ENCODE measurements at regions not wholly inside any gene's neighbourhood (a gene's known extent, or its start where the extent isn't known, plus 50 kb on each side); places are given as distances from the start of the nearest gene placed in this dataset.

DNA sequence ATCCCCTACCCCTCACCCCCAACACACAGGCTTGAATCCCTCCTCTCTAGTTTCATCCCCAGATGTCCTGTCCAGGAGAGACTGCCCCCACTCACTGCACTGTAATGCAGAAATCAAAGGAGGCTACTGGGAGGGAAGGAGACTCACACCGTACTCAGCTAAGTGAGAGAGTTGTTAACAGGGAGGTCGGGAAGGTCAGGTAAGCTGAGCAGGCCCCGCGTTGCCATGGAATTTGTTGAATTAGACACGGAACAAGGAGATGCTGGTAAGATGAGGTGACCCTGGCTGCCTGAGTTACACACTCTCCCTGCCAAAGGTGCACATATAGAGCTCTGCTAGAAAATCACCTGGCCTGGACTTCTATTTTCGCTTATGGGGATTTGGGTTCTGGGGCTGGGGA is 197.9 kb downstream of the NXPE2 start:
- DNase-seq (ENCODE audit: low spot score), result no peak

GRCh38 chr11:114877976-114878375 is 199.6 kb downstream of the NXPE2 start:
- DNase-seq (ENCODE audit: low spot score), result no peak

GRCh38 chr11:114880442-114880841 is 202.1 kb downstream of the NXPE2 start:
- no peak for DNase-seq (ENCODE audit: low spot score)

- DNase-seq (ENCODE audit: low spot score), result no peak
These were observed 205.1 kb downstream of the NXPE2 start for GRCh38 chr11:114883472-114883871.

- no peak for DNase-seq (ENCODE audit: low spot score)
These were observed 208.4 kb downstream of the NXPE2 start for GRCh38 chr11:114886644-114887265.

GRCh38 chr11:114889594-114890011 is 211.3 kb downstream of the NXPE2 start:
- DNase-seq (ENCODE audit: low spot score), result no peak

GRCh38 chr11:114890038-114890437 is 211.7 kb downstream of the NXPE2 start:
- DNase-seq (ENCODE audit: low spot score), result no peak

- DNase-seq (ENCODE audit: low spot score), result no peak
These were observed 213.6 kb downstream of the NXPE2 start for GRCh38 chr11:114891911-114892310.

GRCh38 chr11:114892381-114893197 is 214.3 kb downstream of the NXPE2 start:
- no peak for DNase-seq (ENCODE audit: low spot score)

GRCh38 chr11:114893329-114893728 is 215.0 kb downstream of the NXPE2 start:
- DNase-seq (ENCODE audit: low spot score), result no peak

- no peak for DNase-seq (ENCODE audit: low spot score)
These were observed 218.3 kb downstream of the NXPE2 start for GRCh38 chr11:114896594-114896993.

- DNase-seq (ENCODE audit: low spot score), result no peak
These were observed 231.5 kb downstream of the NXPE2 start for GRCh38 chr11:114909866-114910265.

GRCh38 chr11:114912826-114913225 is 234.5 kb downstream of the NXPE2 start:
- no peak for DNase-seq (ENCODE audit: low spot score)

DNA sequence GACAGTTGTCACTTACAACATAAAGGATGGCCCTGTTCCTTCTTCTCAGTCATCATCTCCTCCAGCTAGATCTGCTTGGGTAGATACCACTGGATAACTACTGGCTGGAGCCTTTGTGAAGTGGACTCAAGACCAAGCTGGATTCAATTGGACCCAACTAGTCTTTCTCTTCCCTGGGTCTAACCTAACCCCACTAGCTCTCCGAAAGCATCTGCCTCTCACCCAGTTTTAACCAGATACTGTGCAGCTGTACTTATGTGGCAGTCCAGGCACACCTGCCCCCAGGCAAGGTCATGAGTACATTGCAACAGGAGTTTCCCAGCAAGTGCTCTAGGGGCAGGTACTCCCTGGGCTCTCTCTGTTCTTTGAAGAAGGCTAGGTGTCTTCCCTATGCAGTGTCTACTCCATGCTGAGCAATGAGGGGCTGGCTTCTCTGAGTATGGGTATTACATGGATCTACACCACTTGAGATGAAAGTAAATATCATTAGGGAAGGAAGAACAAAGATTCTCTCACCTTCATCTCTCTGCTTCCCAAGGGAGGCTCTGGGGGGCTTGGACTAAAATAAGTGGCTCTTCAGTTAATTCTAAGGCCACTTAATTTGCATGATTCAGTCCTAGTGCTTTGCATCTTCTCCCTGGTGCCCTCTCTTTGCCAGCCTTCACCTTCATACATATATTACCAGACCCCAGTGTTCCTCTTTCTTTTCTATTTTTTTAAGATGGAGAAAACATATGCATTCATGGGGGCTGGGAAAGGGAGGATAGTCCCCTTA is 236.1 kb downstream of the NXPE2 start:
- DNase-seq (ENCODE audit: low spot score), result no peak

- DNase-seq (ENCODE audit: low spot score), result no peak
These were observed 237.8 kb downstream of the NXPE2 start for GRCh38 chr11:114915871-114916805.

DNA sequence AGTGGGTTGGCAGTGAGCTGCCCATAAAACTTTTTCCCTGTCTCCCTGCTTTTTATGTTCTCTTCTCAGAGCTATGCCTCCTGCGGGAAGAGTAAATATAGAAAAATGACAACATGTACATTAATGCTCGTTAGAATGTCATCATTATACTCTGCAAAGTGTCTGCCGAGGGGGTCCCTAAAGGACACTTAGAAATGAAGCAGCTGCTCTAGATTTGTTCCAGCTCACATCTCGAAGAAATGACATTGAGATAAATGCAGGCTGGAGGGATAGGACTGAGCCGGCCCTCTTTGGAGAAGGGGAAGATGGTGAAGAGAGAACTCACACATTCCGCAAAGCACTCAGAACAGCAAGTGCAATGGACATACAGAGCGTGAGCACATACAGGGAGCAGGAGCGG is 240.0 kb downstream of the NXPE2 start:
- DNase-seq (ENCODE audit: low spot score), result no peak

GRCh38 chr11:114921697-114922096 is 243.4 kb downstream of the NXPE2 start:
- no peak for DNase-seq (ENCODE audit: low spot score)

DNA sequence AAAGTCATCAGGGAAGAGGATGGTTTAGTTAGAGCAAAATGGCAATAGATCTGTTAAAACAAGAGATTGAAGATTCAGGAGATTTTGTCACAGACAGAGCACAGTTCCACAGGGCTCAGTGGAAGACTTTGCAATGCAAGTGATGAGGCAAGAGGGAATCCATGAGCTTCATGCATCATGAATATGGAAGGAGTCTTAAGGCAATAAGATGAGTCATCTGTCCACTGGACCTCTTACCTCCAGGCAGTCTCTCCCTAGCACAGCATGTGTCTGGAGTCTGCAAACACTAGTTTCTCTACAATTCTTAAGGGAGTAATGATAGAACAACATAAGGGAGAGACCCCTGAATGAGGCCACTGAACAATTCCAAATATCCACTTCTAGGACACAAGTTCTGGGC is 245.7 kb downstream of the NXPE2 start:
- no peak for DNase-seq (ENCODE audit: low spot score)

- no peak for DNase-seq (ENCODE audit: low spot score)
These were observed 247.3 kb downstream of the NXPE2 start for GRCh38 chr11:114925591-114925990.

- DNase-seq (ENCODE audit: low spot score), result no peak
These were observed 250.0 kb downstream of the NXPE2 start for GRCh38 chr11:114928260-114928870.

DNA sequence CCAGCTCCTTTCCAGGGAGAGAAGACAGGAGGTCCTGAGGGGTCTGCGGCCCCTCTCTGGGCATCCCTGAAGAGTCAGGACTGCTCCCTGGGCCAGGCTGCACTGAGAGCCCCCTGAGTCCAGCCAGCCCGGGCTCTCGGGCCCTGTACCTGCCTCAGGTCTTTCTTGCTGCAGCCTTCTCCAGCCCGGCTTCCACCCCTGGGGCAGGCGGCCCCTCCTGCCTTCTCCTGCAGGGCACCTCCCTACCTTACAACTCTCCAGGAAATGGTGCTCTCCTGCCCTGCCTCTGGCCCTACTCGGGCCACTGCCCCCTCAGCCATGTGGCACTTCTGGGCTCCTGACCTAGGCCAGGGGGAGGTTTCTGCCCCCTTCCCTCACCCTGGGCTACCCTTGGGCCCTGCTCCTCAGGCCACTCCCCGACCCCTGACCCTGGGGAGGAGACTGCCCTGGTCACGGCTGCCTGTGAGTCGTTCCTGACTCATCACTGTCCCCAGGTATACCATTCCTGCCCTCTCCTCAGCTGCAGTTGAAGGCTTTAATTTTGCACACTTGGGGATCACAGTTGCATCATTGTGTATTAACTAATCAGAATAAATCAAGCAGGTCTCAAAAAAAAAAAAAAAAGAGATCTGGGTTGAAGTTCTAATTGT is 251.1 kb downstream of the NXPE2 start:
- no peak for DNase-seq (ENCODE audit: low spot score)
